ENCODE measurements at regions not wholly inside any gene's neighbourhood (a gene's known extent, or its start where the extent isn't known, plus 50 kb on each side); places are given as distances from the start of the nearest gene placed in this dataset.

DNA sequence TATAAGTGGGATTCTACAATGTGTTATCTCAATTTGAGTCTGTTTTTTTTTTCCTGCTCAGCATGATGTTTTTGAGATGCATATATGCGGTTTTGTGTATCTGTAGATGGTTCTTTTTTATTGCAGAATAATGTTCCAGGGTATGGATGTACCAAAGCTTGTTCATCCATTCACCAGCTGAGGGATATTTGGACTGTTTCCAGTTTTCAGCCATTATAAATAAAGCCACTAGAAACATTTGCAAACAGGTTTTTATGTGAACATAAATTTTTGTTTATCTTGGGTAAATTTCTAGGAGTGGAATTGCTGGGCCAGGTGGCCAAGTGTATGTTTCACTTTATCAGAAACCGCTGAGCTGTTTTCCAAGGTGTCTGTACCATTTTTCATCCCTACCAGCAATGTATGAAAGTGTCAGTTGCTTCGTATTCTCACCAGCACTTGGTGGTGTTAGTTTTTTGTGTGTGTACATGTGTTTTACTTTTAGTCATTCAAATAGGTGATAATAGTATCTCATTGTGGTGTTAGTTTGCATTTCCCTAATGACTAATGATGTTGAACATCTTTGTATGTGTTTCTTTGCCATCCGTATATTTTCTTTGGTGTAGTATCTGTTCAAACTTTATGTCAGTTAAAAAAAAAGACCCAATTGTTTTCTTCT, 124.2 kb downstream of the CEBPB start:
- Histone ChIP-seq H3K4me3 (ENCODE audit: low read length) (no peak overlapping the region), H3K9me3 (replicated peaks; ENCODE audit: insufficient read depth, low read length) (no peaks in the 10 kb centered on the region), H2AFZ (ENCODE audit: low read length) (no peak overlapping the region), H3K4me1 (ENCODE audit: low read length) (no peaks in the 10 kb centered on the region), H3K4me2 (ENCODE audit: low read depth, low read length) (no peak overlapping the region), H3F3A (ENCODE audit: insufficient read depth, low read length) (no peaks in the 10 kb centered on the region), H4K20me1 (ENCODE audit: insufficient read depth, low read length) (no peaks in the 10 kb centered on the region), H3K9ac (ENCODE audit: low read length) (no peak overlapping the region), H3K79me2 (ENCODE audit: low read length) (no peaks in the 10 kb centered on the region), H3K9me2 (replicated peaks; ENCODE audit: insufficient read depth, low read length) (no peaks in the 10 kb centered on the region), H3K27ac (ENCODE audit: low read length) (no peak overlapping the region), H3K36me3 (replicated peaks; ENCODE audit: insufficient read depth, low read length) (no peaks in the 10 kb centered on the region), H3K27me3 (replicated peaks; ENCODE audit: insufficient read depth, low read length) (peaks cover 91% of the 10 kb centered on the region)
- no peak for DNase-seq
- TF ChIP-seq EZH2phosphoT487 (IDR thresholded peaks at IDR 0.05; ENCODE audit: low read length) (no peak; the same call in 1 of the 2 replicates), EZH2 (optimal IDR thresholded peaks at IDR 0.05; ENCODE audit: low read depth, low read length) (no peak)
- TF ChIP-seq, protein P1, sequence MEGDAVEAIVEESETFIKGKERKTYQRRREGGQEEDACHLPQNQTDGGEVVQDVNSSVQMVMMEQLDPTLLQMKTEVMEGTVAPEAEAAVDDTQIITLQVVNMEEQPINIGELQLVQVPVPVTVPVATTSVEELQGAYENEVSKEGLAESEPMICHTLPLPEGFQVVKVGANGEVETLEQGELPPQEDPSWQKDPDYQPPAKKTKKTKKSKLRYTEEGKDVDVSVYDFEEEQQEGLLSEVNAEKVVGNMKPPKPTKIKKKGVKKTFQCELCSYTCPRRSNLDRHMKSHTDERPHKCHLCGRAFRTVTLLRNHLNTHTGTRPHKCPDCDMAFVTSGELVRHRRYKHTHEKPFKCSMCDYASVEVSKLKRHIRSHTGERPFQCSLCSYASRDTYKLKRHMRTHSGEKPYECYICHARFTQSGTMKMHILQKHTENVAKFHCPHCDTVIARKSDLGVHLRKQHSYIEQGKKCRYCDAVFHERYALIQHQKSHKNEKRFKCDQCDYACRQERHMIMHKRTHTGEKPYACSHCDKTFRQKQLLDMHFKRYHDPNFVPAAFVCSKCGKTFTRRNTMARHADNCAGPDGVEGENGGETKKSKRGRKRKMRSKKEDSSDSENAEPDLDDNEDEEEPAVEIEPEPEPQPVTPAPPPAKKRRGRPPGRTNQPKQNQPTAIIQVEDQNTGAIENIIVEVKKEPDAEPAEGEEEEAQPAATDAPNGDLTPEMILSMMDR (IDR thresholded peaks at IDR 0.05; ENCODE audit: low read length) = no peak

GRCh38 chr20:50315586-50316551, 125.2 kb downstream of the CEBPB start:
- Histone ChIP-seq H4K20me1 (ENCODE audit: insufficient read depth, low read length) (no peaks in the 10 kb centered on the region), H3K4me2 (ENCODE audit: low read depth, low read length) (no peak overlapping the region), H3K4me3 (ENCODE audit: low read length) (no peak overlapping the region), H3K9ac (ENCODE audit: low read length) (no peak overlapping the region), H3K9me2 (replicated peaks; ENCODE audit: insufficient read depth, low read length) (no peaks in the 10 kb centered on the region), H3K27ac (ENCODE audit: low read length) (no peak overlapping the region), H2AFZ (ENCODE audit: low read length) (no peak overlapping the region), H3K9me3 (replicated peaks; ENCODE audit: insufficient read depth, low read length) (no peaks in the 10 kb centered on the region), H3K36me3 (replicated peaks; ENCODE audit: insufficient read depth, low read length) (no peaks in the 10 kb centered on the region), H3K4me1 (ENCODE audit: low read length) (no peaks in the 10 kb centered on the region), H3K27me3 (replicated peaks; ENCODE audit: insufficient read depth, low read length) (peaks cover 93% of the 10 kb centered on the region), H3F3A (ENCODE audit: insufficient read depth, low read length) (no peaks in the 10 kb centered on the region), H3K79me2 (ENCODE audit: low read length) (no peaks in the 10 kb centered on the region)
- TF ChIP-seq, protein P1 (IDR thresholded peaks at IDR 0.05; ENCODE audit: low read length) = no peak
- TF ChIP-seq EZH2 (optimal IDR thresholded peaks at IDR 0.05; ENCODE audit: low read depth, low read length) (no peak), EZH2phosphoT487 (IDR thresholded peaks at IDR 0.05; ENCODE audit: low read length) (no peak)
- DNase-seq = no peak

DNA sequence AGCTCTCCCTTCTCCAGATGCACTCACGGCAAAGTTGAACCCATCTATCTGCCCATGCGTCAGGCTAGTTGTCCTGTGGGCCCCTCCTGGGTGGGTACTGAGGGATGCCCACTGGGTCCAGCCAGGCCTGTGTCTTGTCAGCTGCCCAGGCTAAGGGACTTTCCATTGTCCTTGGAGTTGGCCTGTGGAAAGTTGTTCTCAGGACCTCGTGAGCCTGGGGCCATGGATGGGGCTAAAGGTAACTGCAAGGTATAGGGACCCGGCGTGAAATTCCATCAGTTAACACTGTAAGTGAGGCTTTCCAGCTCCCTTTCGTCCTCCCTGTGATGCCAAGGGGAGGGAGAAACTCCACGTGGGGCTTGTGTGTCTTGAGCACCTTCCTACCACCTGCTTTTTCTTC, 126.5 kb downstream of the CEBPB start:
- Histone ChIP-seq H3K27me3 (replicated peaks; ENCODE audit: insufficient read depth, low read length) (peaks cover 93% of the 10 kb centered on the region), H3K9me3 (replicated peaks; ENCODE audit: insufficient read depth, low read length) (no peaks in the 10 kb centered on the region), H3K9me2 (replicated peaks; ENCODE audit: insufficient read depth, low read length) (no peaks in the 10 kb centered on the region), H3K4me1 (ENCODE audit: low read length) (no peaks in the 10 kb centered on the region), H3K9ac (ENCODE audit: low read length) (no peak overlapping the region), H2AFZ (ENCODE audit: low read length) (no peak overlapping the region), H3K4me2 (ENCODE audit: low read depth, low read length) (no peak overlapping the region), H3F3A (ENCODE audit: insufficient read depth, low read length) (no peaks in the 10 kb centered on the region), H3K79me2 (ENCODE audit: low read length) (no peaks in the 10 kb centered on the region), H3K27ac (ENCODE audit: low read length) (no peak overlapping the region), H3K36me3 (replicated peaks; ENCODE audit: insufficient read depth, low read length) (no peaks in the 10 kb centered on the region), H4K20me1 (ENCODE audit: insufficient read depth, low read length) (no peaks in the 10 kb centered on the region), H3K4me3 (ENCODE audit: low read length) (no peak overlapping the region)
- no peak for TF ChIP-seq EZH2phosphoT487 (IDR thresholded peaks at IDR 0.05; ENCODE audit: low read length)
- TF ChIP-seq, protein P1 (IDR thresholded peaks at IDR 0.05; ENCODE audit: low read length) = no peak
- no peak for TF ChIP-seq EZH2 (optimal IDR thresholded peaks at IDR 0.05; ENCODE audit: low read depth, low read length)
- DNase-seq = no peak
